HepG2 (cell line): ENCODE measurements at regions not wholly inside any gene's neighbourhood (a gene's known extent, or its start where the extent isn't known, plus 50 kb on each side); places are given as distances from the start of the nearest gene placed in this dataset.

Source experiments
- ATAC-seq: fragments of 200-7000 bp; cut with Tn5 transposase; 3 replicates; pipeline ENCODE4 v1.9.1; 2020; ENCODE audit warnings: mild to moderate bottlenecking, moderate library complexity
- BruUV-seq: library from RNA; stranded (reverse); fragments of 400-500 nt; replicated peaks from 2 replicates; lab custom pipeline; 2021; lab: Mats Ljungman, UMichigan
- CTCF ChIA-PET: fragments of 300-600 bp; formaldehyde crosslinking; extraction: SDS; loops from one replicate; lab custom pipeline; 2021; ENCODE audit warnings: low total read pairs, inconsistent platforms, low intra/inter-chr PET ratio; lab: Yijun Ruan, JAX
- POLR2A ChIA-PET: fragments of 350-600 bp; sonication (Branson Sonifier 250); formaldehyde crosslinking; loops from one replicate; lab custom pipeline; 2020; ENCODE audit warnings: antibody characterized with exemption, inconsistent platforms; lab: Yijun Ruan, JAX
- DNase-seq: peaks from one replicate; pipeline ENCODE4 v3.0.0-alpha.2; 2015; ENCODE audit warnings: low spot score
- FAIRE-seq: peaks from 3 replicates; lab custom pipeline; 2011; peaks lifted over from hg19 to GRCh38; lab: Jason Lieb, UNC
- H2AFZ ChIP-seq: one replicate; pipeline ENCODE4 v1.6.1; 2011; ENCODE audit warnings: low read length, inconsistent platforms
- H3K27ac ChIP-seq: fragments of 300-600 bp; 3 replicates; pipeline ENCODE4 v1.8.0; 2011; ENCODE audit warnings: mixed run types, mild to moderate bottlenecking, mixed read lengths, low read length, inconsistent platforms; ENCODE audit not compliant: insufficient read depth; ENCODE audit errors: extremely low read length
- H3K27me3 ChIP-seq, 2 experiments: fragments of 200-600 bp in 1 of 2; 2 replicates in 1 of 2; 3 replicates in 1 of 2; pipeline versions ENCODE4 v1.6.0 to v1.8.0; 2011; ENCODE audit warnings: low read length in 2 of 2, mild to moderate bottlenecking in 2 of 2, moderate library complexity in 2 of 2, inconsistent platforms in 1 of 2; ENCODE audit not compliant: insufficient read depth in 2 of 2, control insufficient read depth in 1 of 2
- H3K36me3 ChIP-seq, 2 experiments: fragments of 200-600 bp in 1 of 2; replicated peaks in 1 of 2; 2 replicates in 1 of 2; 3 replicates in 1 of 2; pipeline versions ENCODE4 v1.5.1 to v1.8.0; 2011; ENCODE audit warnings: low read length in 2 of 2, inconsistent platforms in 1 of 2; ENCODE audit not compliant: insufficient read depth in 2 of 2, control insufficient read depth in 1 of 2
- H3K4me1 ChIP-seq: 2 replicates; pipeline ENCODE4 v1.5.1; 2012; ENCODE audit warnings: low read length, inconsistent platforms; ENCODE audit not compliant: insufficient read depth
- H3K4me2 ChIP-seq: 2 replicates; pipeline ENCODE4 v1.6.0; 2011; ENCODE audit warnings: low read depth, low read length, inconsistent platforms
- H3K4me3 ChIP-seq, 3 experiments: fragments of 200-600 bp in 1 of 3; sonication (generic), shearing (Covaris generic) in 1 of 3; replicated peaks in 1 of 3; 2 replicates each; pipeline ENCODE4 v1.5.1; 2011 to 2016; ENCODE audit warnings: low read length in 3 of 3, inconsistent platforms in 2 of 3, low read depth in 2 of 3, mild to moderate bottlenecking in 2 of 3, control low read depth in 1 of 3, mixed read lengths in 1 of 3; ENCODE audit not compliant: insufficient read depth in 1 of 3
- H3K79me2 ChIP-seq: one replicate; pipeline ENCODE4 v1.6.1; 2011; ENCODE audit warnings: low read length, inconsistent platforms; ENCODE audit not compliant: insufficient read depth
- H3K9ac ChIP-seq: 2 replicates; pipeline ENCODE4 v1.6.0; 2011; ENCODE audit warnings: mild to moderate bottlenecking, low read depth, low read length, inconsistent platforms; ENCODE audit not compliant: insufficient read depth
- H3K9me3 ChIP-seq: 2 replicates; pipeline ENCODE4 v1.5.1; 2012; ENCODE audit warnings: mild to moderate bottlenecking, low read length
- H4K20me1 ChIP-seq: 2 replicates; pipeline ENCODE4 v1.6.0; 2011; ENCODE audit warnings: inconsistent platforms, mild to moderate bottlenecking, low read length, moderate library complexity; ENCODE audit not compliant: insufficient read depth
- ATF7 ChIP-seq, 2 experiments: fragments of 450-650 bp in 1 of 2; sonication (generic) in 1 of 2; formaldehyde crosslinking in 1 of 2; IDR thresholded peaks; 2 replicates each; pipeline versions ENCODE4 v1.4.0 to v1.6.1; 2016 to 2020; ENCODE audit warnings: antibody characterized with exemption in 1 of 2, mild to moderate bottlenecking in 1 of 2, missing genetic modification reagents in 1 of 2
- EHMT2 ChIP-seq: fragments of 200-600 bp; sonication (generic); IDR thresholded peaks from 2 replicates; pipeline ENCODE4 v1.7.0; 2017; ENCODE audit warnings: antibody characterized with exemption, low read depth, low read length, borderline replicate concordance
- FOSL1 ChIP-seq: sonication (generic); formaldehyde crosslinking; IDR thresholded peaks from 2 replicates; pipeline ENCODE4 v1.9.0; 2021; ENCODE audit warnings: missing genetic modification reagents, borderline replicate concordance
- GABPB1 ChIP-seq: IDR thresholded peaks from 2 replicates; pipeline ENCODE4 v1.6.1; 2016; ENCODE audit warnings: mild to moderate bottlenecking, missing genetic modification reagents, moderate library complexity, missing compliant biosample characterization
- HOXA9 ChIP-seq: sonication (generic); formaldehyde crosslinking; IDR thresholded peaks from 2 replicates; pipeline ENCODE4 v1.8.1; 2022; ENCODE audit warnings: missing genetic modification reagents, mild to moderate bottlenecking, moderate library complexity, borderline replicate concordance
- SNAPC2 ChIP-seq: sonication (generic); formaldehyde crosslinking; IDR thresholded peaks from 2 replicates; pipeline ENCODE4 v1.8.1; 2022; ENCODE audit warnings: mild to moderate bottlenecking, missing genetic modification reagents
- ZC3H13 ChIP-seq: sonication (generic); formaldehyde crosslinking; IDR thresholded peaks from 2 replicates; pipeline ENCODE4 v1.8.1; 2023; ENCODE audit warnings: mild to moderate bottlenecking, missing genetic modification reagents, moderate library complexity
- ZNF251 ChIP-seq: sonication (generic); formaldehyde crosslinking; IDR thresholded peaks from 2 replicates; pipeline ENCODE4 v1.9.0; 2021; ENCODE audit warnings: mild to moderate bottlenecking, missing genetic modification reagents
- ZNF335 ChIP-seq: sonication (generic); formaldehyde crosslinking; IDR thresholded peaks from 2 replicates; pipeline ENCODE4 v1.4.0; 2020; ENCODE audit warnings: missing genetic modification reagents
- ZNF343 ChIP-seq: sonication (generic); formaldehyde crosslinking; IDR thresholded peaks from 2 replicates; pipeline ENCODE4 v1.4.0; 2020; ENCODE audit warnings: mild to moderate bottlenecking, missing genetic modification reagents
- ZNF451 ChIP-seq: sonication (generic); formaldehyde crosslinking; IDR thresholded peaks from 2 replicates; pipeline ENCODE4 v1.5.0; 2020; ENCODE audit warnings: mild to moderate bottlenecking, missing genetic modification reagents
- ZNF790 ChIP-seq: sonication (generic); formaldehyde crosslinking; IDR thresholded peaks from 2 replicates; pipeline ENCODE4 v1.8.0; 2022; ENCODE audit warnings: missing genetic modification reagents, mild to moderate bottlenecking, borderline replicate concordance
- ZNF83 ChIP-seq: sonication (generic); formaldehyde crosslinking; IDR thresholded peaks from 2 replicates; pipeline ENCODE4 v1.4.0; 2020; ENCODE audit warnings: missing genetic modification reagents, mild to moderate bottlenecking, borderline replicate concordance
- in situ Hi-C: cut with HindIII; loops from 2 replicates; pipeline ENCODE4 v1.10.0; 2017; ENCODE audit warnings: low pct_unique_long_range_greater_than_20kb; ENCODE audit not compliant: extremely low pct_ligation_motif_present
- intact Hi-C: fragments of 100-400 bp; cut with micrococcal nuclease; formaldehyde crosslinking; loops from one replicate; pipeline ENCODE4 v1.10.0; 2022; ENCODE audit not compliant: unreplicated experiment
- TF ChIP-seq, protein P1 (sequence below): sonication (generic); formaldehyde crosslinking; IDR thresholded peaks from 2 replicates; pipeline ENCODE4 v1.4.0; 2020; ENCODE audit warnings: missing genetic modification reagents, borderline replicate concordance
- TF ChIP-seq, protein P2 (sequence below): IDR thresholded peaks from 2 replicates; pipeline ENCODE4 v1.6.1; 2012; ENCODE audit warnings: low read length, improper control_type of control experiment
- TF ChIP-seq, protein P3 (sequence below): sonication (generic); IDR thresholded peaks from 2 replicates; pipeline ENCODE4 v1.6.1; 2016; ENCODE audit warnings: low read depth, borderline replicate concordance
- TF ChIP-seq, protein P4 (sequence below): fragments of 450-650 bp; IDR thresholded peaks from 2 replicates; pipeline ENCODE4 v1.6.1; 2017
- TF ChIP-seq, protein P5 (sequence below): sonication (generic); formaldehyde crosslinking; IDR thresholded peaks from 2 replicates; pipeline ENCODE4 v1.5.0; 2020; ENCODE audit warnings: missing genetic modification reagents

DNA sequence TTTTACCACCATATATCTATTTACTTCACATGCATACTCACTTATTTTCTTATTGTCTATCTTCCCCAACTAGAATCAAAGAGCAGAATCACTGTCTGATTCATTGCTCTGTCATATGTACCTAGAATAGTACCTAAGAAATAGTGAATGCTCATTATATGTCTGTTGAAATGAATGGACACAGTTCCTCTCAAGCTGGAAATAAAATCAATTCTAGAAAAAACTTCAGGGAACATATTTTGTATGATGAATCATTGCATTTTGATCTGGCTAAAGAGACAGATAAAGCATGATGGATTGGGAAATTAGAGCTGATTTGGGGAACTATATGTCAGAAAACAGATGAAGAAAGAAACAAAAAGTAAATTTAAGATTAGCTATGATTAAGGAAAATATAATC lies 623.3 kb downstream of the C12orf50 start:
- H4K20me1 ChIP-seq, result no peaks in the 10 kb centered on the region
- POLR2A ChIA-PET, result no interaction called here
- intact Hi-C loops, result no loop called here
- H3K36me3 ChIP-seq, result no peaks in the 10 kb centered on the region
- H3K4me1 ChIP-seq, result no peaks in the 10 kb centered on the region
- ATAC-seq, result no peak
- in situ Hi-C loops, result no loop called here
- H3K9ac ChIP-seq, result no peak overlapping the region
- H3K4me3 ChIP-seq, result no peak overlapping the region
- peaks cover 72% of the 10 kb centered on the region for H3K9me3 ChIP-seq
- H3K4me2 ChIP-seq, result no peak overlapping the region
- H3K27ac ChIP-seq, result no peak overlapping the region
- no peaks in the 10 kb centered on the region for H3K27me3 ChIP-seq
- no TSS peak for BruUV-seq
- FAIRE-seq, result no peak
- no peaks in the 10 kb centered on the region for H3K79me2 ChIP-seq
- no peak for DNase-seq
- H2AFZ ChIP-seq, result no peak overlapping the region
- TF ChIP-seq ATF7 (IDR thresholded peaks at IDR 0.05) (no peak), ATF7 (CRISPR knock-in tag; IDR thresholded peaks at IDR 0.05) (no peak), ZNF790 (CRISPR knock-in tag) (no peak), ZNF335 (no peak), ZNF251 (CRISPR knock-in tag) (no peak), ZC3H13 (CRISPR knock-in tag) (no peak), EHMT2 (no peak), FOSL1 (CRISPR knock-in tag) (no peak), ZNF451 (CRISPR knock-in tag) (no peak), ZNF343 (CRISPR knock-in tag) (no peak), SNAPC2 (CRISPR knock-in tag) (no peak), HOXA9 (CRISPR knock-in tag) (no peak), ZNF83 (no peak), GABPB1 (CRISPR knock-in tag) (no peak)
- TF ChIP-seq, protein P1, sequence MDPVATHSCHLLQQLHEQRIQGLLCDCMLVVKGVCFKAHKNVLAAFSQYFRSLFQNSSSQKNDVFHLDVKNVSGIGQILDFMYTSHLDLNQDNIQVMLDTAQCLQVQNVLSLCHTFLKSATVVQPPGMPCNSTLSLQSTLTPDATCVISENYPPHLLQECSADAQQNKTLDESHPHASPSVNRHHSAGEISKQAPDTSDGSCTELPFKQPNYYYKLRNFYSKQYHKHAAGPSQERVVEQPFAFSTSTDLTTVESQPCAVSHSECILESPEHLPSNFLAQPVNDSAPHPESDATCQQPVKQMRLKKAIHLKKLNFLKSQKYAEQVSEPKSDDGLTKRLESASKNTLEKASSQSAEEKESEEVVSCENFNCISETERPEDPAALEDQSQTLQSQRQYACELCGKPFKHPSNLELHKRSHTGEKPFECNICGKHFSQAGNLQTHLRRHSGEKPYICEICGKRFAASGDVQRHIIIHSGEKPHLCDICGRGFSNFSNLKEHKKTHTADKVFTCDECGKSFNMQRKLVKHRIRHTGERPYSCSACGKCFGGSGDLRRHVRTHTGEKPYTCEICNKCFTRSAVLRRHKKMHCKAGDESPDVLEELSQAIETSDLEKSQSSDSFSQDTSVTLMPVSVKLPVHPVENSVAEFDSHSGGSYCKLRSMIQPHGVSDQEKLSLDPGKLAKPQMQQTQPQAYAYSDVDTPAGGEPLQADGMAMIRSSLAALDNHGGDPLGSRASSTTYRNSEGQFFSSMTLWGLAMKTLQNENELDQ (CRISPR knock-in tag), result no peak
- TF ChIP-seq, protein P2, sequence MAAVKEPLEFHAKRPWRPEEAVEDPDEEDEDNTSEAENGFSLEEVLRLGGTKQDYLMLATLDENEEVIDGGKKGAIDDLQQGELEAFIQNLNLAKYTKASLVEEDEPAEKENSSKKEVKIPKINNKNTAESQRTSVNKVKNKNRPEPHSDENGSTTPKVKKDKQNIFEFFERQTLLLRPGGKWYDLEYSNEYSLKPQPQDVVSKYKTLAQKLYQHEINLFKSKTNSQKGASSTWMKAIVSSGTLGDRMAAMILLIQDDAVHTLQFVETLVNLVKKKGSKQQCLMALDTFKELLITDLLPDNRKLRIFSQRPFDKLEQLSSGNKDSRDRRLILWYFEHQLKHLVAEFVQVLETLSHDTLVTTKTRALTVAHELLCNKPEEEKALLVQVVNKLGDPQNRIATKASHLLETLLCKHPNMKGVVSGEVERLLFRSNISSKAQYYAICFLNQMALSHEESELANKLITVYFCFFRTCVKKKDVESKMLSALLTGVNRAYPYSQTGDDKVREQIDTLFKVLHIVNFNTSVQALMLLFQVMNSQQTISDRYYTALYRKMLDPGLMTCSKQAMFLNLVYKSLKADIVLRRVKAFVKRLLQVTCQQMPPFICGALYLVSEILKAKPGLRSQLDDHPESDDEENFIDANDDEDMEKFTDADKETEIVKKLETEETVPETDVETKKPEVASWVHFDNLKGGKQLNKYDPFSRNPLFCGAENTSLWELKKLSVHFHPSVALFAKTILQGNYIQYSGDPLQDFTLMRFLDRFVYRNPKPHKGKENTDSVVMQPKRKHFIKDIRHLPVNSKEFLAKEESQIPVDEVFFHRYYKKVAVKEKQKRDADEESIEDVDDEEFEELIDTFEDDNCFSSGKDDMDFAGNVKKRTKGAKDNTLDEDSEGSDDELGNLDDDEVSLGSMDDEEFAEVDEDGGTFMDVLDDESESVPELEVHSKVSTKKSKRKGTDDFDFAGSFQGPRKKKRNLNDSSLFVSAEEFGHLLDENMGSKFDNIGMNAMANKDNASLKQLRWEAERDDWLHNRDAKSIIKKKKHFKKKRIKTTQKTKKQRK, result no peak
- TF ChIP-seq, protein P3, sequence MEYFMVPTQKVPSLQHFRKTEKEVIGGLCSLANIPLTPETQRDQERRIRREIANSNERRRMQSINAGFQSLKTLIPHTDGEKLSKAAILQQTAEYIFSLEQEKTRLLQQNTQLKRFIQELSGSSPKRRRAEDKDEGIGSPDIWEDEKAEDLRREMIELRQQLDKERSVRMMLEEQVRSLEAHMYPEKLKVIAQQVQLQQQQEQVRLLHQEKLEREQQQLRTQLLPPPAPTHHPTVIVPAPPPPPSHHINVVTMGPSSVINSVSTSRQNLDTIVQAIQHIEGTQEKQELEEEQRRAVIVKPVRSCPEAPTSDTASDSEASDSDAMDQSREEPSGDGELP, result no peak
- TF ChIP-seq, protein P4, sequence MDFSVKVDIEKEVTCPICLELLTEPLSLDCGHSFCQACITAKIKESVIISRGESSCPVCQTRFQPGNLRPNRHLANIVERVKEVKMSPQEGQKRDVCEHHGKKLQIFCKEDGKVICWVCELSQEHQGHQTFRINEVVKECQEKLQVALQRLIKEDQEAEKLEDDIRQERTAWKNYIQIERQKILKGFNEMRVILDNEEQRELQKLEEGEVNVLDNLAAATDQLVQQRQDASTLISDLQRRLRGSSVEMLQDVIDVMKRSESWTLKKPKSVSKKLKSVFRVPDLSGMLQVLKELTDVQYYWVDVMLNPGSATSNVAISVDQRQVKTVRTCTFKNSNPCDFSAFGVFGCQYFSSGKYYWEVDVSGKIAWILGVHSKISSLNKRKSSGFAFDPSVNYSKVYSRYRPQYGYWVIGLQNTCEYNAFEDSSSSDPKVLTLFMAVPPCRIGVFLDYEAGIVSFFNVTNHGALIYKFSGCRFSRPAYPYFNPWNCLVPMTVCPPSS, result no peak
- TF ChIP-seq, protein P5, sequence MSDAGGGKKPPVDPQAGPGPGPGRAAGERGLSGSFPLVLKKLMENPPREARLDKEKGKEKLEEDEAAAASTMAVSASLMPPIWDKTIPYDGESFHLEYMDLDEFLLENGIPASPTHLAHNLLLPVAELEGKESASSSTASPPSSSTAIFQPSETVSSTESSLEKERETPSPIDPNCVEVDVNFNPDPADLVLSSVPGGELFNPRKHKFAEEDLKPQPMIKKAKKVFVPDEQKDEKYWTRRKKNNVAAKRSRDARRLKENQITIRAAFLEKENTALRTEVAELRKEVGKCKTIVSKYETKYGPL (CRISPR knock-in tag), result no peak
- CTCF ChIA-PET, result no interaction called here
